GM12891 (cell line): ENCODE measurements at regions not wholly inside any gene's neighbourhood (a gene's known extent, or its start where the extent isn't known, plus 50 kb on each side); places are given as distances from the start of the nearest gene placed in this dataset.

ENCODE experiments used
- PAX5 ChIP-seq: IDR thresholded peaks from 2 replicates; pipeline ENCODE4 v1.6.1; 2011; ENCODE audit warnings: low read length, moderate library complexity, mild to moderate bottlenecking; ENCODE audit not compliant: insufficient read depth, severe bottlenecking
- POLR2A ChIP-seq: IDR thresholded peaks from 2 replicates; pipeline ENCODE4 v1.6.1; 2011; ENCODE audit warnings: low read depth, low read length, control low read depth
- POLR2AphosphoS5 ChIP-seq: IDR thresholded peaks from 2 replicates; pipeline ENCODE4 v1.6.1; 2011; ENCODE audit warnings: low read depth, low read length, control low read depth
- SPI1 ChIP-seq: IDR thresholded peaks from 2 replicates; pipeline ENCODE4 v1.6.1; 2011; ENCODE audit warnings: low read depth, low read length, control low read depth
- TAF1 ChIP-seq: IDR thresholded peaks from 2 replicates; pipeline ENCODE4 v1.6.1; 2011; ENCODE audit warnings: low read depth, low read length, control low read depth

DNA sequence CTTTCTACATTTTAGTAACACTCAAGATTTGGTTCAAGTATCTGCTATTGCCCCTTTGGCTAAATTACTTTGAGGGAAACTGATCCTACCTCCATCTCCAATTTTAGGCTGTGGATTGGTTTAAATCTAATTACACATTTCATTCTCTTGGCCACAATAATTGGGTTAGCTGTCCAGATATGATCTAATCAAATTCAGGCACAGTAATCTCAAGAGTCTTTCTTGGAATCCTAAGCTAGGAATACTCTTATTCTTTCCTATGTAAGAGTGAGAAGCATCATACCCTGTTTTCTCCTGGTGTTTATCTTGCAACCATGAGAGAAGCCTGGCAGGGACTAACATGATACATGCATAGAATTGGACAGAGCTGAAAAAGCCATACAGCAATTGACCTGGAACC, 300.4 kb upstream of the MARCKS start:
- TF ChIP-seq POLR2A (no peak), POLR2AphosphoS5 (no peak), SPI1 (no peak), TAF1 (no peak), PAX5 (no peak)
